ELR (cell line): ENCODE measurements at regions not wholly inside any gene's neighbourhood (a gene's known extent, or its start where the extent isn't known, plus 50 kb on each side); places are given as distances from the start of the nearest gene placed in this dataset.
"Not testable (repeated sequence)": the region's sequence is repeated elsewhere in the genome, so short reads cannot be mapped to it uniquely, and the experiment has no call there.

Source experiments
- DNase-seq: peaks from one replicate; pipeline ENCODE4 v3.0.0-alpha.2; 2015; ENCODE audit warnings: low read depth

GRCh38 chr3:43838009-43838758 is 147.4 kb downstream of the ABHD5 start:
- no peak for DNase-seq

GRCh38 chr3:43838877-43839276 is 148.1 kb downstream of the ABHD5 start:
- no peak for DNase-seq

- DNase-seq: no peak
Observed at GRCh38 chr3:43843386-43843785, 152.6 kb downstream of the ABHD5 start.

DNA sequence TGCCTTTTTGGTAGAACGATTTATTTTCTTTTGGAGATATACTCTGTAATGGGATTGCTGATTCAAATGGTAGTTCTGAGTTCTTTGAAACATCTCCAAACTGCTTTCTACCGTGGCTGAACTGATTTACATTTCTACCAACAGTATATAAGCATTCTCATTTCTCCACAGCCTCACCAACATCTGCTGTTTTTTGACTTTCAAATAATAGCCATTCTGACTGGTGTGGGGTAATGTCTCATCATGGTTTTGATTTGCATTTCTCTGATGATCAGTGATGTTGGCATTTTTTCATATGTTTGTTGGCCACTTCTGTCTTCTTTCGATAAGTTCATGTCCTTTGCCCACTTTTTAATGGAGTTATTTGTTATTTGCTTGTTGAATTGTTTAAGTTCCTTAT is 154.0 kb downstream of the ABHD5 start:
- DNase-seq: no peak

- not testable (repeated sequence) for DNase-seq
Observed at GRCh38 chr3:43845553-43845952, 154.8 kb downstream of the ABHD5 start.

DNA sequence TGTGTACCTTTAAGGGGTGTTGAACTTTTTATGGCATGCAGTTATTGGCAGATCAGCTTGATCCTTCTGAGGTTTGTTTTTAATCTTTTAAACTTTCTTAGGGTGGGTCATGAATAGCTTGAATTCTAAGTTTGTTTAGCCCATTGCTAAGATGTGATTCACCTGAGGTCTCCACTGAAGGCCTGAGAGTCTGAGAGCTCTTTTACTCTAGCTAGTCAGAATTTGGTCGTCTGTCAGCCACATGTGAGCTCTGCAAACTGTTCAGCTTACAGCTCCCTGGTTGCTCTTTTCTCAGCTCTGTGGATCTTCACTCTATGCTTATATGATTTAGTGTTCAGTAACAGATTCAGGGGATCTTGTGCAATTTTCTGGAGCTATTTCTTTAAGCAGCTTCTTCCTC is 161.3 kb downstream of the ABHD5 start:
- peak; percentile 71 for DNase-seq

DNA sequence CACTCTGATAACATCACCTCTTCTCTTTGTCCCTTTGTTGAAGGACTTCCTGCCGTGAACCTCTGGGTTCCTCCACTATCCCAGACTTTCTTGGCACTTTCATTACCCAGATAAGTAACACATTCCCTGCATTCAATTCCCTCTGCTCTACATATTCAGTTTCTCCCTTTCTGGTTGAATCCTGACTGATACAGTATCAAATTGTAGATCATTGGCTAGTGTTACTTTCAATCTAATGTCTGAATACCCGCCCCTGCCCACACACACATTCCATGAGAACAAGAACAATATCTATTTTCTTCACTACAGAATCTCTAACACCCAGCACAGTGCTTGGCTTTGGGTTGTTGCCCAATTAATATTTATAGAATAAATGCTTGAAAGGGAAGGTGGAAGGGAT is 163.5 kb downstream of the ABHD5 start:
- DNase-seq: no peak

- DNase-seq: no peak
Observed at GRCh38 chr3:43854916-43855315, 164.2 kb downstream of the ABHD5 start.

GRCh38 chr3:43855674-43856299 is 165.0 kb downstream of the ABHD5 start:
- peak; percentile 78 for DNase-seq

DNA sequence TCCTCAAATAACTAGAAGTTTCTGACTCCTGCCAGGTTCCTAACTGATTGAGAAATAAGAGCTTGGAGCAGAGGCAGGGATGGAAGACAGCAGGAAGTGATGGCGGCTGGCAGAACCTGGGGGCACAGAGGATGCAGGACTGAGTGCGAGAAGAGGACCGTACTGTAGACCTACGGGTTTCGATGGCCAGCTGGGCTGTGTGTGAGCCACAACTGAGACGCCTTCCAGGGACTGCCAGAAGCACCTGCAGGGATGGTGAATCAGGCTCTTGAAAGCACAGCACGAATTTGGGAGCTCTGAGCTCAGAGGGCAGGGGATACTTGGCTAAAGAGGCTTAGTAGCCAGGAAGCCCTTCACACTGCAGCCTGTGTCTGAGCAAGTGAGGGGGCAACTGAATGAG is 165.6 kb downstream of the ABHD5 start:
- DNase-seq: no peak

- no peak for DNase-seq
Observed at GRCh38 chr3:43856761-43857160, 166.0 kb downstream of the ABHD5 start.

DNA sequence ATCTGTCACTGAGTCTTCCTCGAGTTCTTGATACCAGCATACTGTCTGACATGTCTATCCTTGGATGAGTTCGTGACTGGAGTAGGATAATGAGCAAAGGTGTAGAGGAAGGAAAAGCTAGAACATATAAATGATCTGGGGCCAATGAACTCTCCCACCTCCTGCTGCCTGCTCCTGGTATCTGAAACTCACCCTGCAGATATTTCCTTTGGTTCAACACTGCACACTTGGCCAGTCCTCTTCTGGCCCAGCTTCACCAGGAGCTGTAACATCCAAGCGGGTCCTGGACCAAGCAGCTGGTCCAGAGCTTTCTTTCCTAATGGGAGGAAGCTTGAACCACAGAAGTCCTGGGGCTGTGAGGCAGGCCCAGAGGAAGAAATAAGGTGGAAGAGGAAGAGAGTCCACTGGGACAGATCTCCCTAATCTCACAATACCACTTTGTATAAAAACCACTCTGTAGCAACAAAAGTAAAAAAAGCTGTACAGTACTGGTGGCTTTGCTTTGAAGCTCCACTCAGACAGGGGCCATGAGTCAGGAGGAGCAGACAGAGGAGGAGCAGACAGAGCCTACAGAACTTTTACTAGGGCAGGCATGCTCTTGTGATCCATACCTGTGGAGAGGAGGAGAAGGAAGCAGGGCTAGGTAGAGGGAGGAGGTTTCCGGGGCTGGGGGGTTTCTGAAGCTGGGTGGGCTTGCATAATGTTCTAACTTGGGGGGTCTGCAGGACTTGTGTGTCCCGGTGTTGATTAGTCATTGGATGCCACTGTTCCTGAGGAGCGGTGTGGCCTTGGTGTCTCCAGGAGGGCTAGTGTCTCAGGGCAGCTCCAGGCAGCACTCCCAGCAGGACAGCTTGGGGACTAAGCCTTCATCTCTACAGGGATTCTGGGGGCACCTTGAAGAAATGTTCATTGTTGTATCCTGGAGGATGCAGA is 166.9 kb downstream of the ABHD5 start:
- no peak for DNase-seq

GRCh38 chr3:43858294-43858701 is 167.6 kb downstream of the ABHD5 start:
- DNase-seq: no peak

DNA sequence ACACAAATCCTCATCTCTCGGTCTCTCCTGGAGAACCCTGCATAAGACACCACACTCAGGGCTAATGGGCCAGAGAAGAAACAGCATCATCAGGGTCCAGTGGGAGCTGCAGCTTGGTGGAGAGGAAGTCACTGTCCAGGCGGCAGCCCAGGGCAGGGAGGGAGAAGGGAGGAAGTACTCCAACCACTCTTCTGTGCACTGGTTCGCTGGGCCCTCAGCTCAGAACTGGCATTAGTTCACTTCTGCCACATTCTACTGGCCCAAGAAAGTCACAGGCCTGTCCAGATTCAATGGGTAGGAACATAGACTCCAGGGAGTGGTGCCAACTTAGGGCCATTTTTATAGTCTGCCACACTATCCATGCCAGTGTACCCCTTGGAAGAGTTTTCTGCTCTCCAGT is 169.0 kb downstream of the ABHD5 start:
- no peak for DNase-seq

DNA sequence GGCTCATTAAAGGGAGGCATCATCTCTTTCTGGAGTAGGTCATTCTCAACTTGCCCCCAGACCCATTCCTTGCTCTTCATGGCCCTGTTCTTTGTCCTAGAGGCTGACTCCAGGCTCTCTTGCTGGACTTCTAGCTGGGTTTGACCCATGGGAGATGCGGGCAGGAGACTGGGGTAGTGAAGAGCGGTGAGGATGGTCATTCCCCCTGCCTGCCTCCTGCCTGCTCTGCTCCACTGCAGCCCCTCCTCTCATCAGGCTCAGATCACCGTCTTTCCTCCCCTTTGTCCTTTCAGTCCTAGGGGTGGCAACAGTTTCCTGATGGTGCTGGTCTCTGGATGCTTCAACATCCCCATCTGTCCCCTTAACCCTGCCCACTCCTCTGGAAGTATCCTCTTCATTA is 170.9 kb downstream of the ABHD5 start:
- no peak for DNase-seq

DNA sequence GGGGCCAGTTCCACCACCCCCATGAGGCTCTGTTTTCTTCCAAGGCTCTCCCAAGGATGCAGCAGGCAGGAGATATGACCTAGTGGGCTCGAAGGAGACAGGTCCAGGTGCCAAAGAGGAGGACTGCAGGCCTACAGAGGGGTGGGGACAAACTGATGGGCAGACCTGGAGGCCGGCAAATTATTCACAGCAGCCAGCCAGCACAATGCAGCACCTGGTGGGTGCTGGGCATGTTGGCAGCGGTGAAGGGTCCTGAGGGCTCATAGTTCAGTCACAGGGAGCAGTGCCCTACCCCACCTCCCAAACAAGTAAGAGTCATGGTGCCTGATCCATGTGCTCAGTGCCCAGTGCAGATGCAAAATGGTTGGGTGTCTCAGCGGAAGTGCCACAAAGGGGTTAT is 171.7 kb downstream of the ABHD5 start:
- DNase-seq: no peak

- DNase-seq: no peak
Observed at GRCh38 chr3:43862992-43863805, 172.5 kb downstream of the ABHD5 start.

DNA sequence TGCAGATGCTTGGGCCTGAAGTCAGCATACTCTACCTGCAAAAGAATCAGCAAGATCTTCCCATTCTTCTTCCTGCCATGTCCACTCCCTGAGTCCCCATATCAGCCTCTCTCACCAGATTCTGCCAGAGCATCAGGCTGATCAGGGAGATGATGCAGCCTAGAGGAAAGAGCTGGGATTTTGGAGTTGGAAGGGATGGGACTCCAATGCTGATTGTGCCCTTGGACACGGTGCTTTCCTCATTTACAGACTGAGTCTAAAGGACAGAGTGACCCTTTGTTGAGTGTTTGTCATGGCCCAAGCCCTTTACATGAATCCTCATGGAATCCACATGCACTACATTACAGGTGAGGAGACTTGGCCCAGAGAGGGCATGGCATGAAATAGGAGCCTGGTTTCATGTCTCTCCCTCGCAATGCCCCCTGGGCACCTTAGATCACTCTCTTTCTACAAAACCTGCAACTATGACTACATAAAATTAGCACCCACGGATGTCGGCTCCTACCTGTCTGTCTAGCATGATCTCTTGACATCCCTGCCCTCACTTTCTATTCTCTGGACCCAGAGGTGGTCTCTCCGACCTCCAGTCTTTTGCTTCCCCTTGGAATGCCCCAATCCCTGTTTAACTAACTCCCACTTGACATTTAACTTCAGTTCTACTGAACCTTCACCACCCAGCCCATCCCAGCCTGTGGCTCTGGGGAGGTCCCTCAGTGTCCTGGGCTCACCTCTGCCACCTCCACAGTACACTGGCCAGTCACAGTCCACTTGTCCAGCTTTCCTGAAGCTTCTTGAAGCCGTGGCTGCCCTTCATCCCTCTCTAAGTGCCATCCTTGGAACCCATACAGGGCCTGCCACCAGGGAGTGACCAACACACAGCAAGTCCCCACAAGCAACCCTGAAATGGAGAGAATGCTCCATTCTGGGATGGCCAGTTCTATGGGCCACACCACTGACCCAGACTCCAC is 173.5 kb downstream of the ABHD5 start:
- no peak for DNase-seq

GRCh38 chr3:43865351-43865750 is 174.6 kb downstream of the ABHD5 start:
- no peak for DNase-seq

DNA sequence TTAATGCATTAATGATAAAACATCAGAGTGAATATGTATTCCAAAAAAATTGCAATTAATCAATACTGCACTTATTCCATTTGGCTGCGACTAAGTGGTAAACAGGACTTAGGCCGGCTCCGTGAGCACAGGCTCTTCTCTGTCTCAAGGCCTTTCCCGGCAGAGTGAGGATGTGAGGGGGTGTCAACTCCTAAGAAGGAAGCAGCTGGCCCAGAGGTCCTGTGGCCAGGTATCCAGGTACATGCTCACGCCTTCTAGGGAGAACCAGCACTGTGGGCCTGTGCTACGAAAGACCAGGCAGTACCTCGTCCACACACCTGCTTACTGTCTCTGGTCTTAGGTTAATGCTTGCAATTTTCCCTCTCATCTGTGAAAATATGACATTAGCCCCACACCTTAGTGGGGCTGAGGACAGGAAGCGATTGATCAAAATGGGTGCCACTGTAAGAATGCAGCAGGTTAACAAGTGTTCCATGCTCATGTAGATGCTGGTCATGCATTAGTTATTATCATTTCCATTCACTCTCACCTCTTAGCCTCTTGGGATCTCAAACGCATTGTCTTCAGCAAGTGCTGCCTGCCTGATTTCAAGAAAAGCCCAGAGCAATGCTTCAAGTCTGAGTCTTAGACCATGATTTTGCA is 175.3 kb downstream of the ABHD5 start:
- DNase-seq: no peak
